COLO668 (cell line): ENCODE measurements at regions not wholly inside any gene's neighbourhood (a gene's known extent, or its start where the extent isn't known, plus 50 kb on each side); places are given as distances from the start of the nearest gene placed in this dataset.

Source experiments
- DNase-seq: peaks from one replicate; lab custom pipeline; 2025; ENCODE audit not compliant: unreplicated experiment; lab: John Stamatoyannopoulos, UW

DNA sequence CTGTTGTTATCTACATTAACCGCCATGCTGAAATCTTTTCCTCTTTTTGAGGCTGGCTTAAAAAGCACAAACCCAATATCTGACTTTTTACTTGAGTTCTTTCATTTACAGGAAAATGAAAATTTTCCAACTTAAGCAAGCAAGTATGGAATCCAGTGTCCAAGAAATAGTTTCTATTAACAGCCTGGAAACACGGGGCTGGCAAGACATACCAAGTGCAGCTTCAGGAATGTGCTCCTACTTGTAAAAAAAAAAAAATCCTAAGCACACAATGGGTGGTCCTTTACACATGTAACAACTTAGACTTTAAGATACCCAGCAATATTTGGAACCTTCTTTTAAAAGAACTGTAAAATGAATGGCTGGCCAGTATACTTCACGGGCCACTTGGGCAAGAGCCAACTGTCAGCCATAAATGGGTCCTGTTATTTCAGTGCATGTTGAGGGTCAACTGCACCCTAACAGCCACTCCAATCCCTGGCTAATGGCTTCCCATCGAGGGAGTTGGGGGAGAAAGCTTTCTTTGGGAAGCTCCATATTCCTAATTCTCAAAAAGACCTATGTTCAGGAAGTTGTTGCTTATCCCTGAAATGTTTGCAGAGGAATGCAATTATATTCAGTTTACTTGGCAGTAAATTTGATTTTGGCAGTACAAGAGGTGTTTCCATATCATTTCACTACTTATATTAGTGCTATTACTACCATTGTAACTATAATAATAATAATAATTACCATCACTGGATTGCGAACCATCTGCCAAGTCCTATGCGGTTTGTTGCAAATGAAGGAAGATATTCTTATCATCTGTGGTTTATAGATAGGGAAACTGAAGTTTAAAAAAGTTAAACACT, 236.4 kb upstream of the TMEM72 start:
- no peak for DNase-seq

DNA sequence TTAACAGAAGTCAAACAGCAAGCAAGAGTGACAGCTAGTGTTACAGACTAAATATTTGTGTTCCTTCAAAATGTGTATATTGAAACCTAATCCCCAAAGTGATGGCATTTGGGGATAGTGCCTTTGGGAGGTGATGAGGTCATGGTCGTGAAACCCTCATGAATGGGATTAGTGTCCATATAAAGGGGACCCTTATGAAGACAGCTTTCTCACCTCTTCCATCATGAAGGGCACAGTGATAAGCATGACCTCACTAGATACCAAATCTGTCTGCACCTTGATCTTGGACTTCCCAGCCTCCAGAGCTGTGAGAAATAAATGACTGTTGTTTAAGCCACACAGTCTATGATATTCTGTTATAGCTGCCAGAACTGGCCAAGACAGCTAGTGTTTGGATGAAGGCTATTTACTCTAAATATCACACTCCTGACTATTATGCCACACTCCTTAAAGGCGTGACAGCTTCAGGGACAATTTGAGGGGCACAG, 235.7 kb upstream of the TMEM72 start:
- DNase-seq = no peak

DNA sequence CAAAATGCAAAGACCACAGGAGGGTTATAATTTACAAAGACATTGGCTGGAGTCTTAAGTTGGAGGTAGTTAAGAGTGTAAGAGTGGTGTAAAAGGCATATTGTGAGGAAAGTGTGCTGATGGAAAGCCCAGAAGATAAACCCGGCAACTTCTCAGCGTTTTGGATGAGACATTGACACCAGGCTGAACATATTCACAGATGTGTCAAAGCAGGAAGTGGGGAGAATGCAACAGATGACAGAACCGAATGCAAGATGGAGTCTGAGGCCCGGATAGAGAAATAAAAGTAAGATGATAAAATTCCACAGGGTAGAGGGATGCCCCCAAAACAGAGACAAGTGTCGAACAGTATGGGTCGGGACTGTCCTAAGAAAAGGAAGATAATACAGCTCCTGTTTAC, 230.4 kb upstream of the TMEM72 start:
- DNase-seq = no peak

DNA sequence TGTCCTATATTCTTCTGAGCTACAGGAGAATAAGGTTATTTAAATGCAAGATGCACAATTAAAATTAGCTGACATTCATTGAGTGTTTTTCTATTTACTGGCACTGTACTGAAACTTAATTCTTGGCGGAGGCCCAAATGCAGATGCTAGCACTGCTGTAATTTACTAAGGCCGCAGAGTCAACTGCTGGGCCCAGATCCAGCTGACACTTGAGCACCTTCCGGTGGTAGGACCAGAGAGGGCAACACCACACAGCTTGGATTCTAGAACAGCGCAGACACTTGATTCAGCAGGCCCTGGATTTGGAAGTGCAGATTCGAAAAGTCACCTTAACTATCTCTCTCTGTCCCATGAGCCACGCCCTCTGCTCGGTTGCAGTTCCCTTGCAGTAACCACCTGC, 228.6 kb upstream of the TMEM72 start:
- DNase-seq = no peak

GRCh38 chr10:44684661-44685060, 226.5 kb upstream of the TMEM72 start:
- DNase-seq = no peak

GRCh38 chr10:44685220-44685619, 225.9 kb upstream of the TMEM72 start:
- DNase-seq = no peak

DNA sequence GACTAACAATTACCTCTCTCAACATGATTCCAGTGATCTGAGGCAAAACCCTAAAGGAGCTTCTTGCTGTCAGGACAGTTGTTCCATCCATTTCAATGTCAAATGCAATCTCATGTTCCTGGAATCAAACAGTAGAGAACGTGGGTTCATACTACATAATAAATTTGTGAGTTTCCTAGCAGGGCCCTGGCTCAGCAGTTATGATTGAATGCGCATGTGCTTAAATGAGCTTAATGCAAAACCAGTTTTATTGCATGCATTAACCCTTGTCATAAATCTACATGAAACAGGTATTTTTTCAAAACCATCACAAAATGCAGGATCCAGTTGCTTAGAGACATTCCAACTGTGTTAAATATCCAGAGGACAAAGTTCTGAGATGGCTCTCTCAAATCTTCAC, 225.4 kb upstream of the TMEM72 start:
- no peak for DNase-seq

GRCh38 chr10:44689368-44689767, 221.8 kb upstream of the TMEM72 start:
- no peak for DNase-seq

DNA sequence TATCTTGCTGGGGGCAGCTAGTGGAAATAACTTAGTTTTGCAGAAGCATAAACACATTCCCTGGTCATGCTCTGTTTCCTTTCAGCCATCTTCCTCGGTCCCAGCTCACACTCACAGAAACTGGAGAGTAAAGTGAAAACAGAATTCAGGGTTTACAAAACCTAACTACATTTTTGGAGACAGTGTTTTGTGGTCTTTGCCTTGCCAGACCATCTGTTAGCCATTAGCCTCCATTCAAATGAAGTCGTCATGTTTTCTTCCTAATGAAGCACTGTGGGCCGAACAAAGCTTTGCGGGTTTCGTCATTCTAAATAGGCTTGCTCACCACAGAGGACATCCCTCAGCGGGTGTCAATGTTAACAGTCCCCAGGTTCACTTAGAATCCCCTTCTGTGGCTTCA, 214.6 kb upstream of the TMEM72 start:
- DNase-seq = no peak

GRCh38 chr10:44697116-44697515, 214.0 kb upstream of the TMEM72 start:
- no peak for DNase-seq

DNA sequence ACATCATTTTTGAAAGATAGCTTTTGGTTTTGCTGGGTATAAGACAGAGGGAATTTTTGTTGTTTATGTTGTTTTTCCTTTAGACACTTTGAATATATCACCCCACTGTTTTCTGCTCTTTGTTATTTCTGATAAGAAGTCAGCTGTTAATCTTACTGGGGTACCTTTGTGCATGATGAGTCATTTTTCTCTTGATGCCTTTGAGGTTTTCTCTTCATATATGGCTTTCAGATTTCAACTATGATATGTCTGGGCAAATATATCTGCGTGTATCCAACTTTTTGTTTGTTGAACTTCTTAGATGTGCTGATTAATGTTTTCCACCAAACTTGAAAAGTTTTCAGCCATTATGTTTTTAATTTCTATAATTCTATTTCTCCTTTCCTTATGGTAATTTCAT, 208.6 kb upstream of the TMEM72 start:
- DNase-seq = no peak

DNA sequence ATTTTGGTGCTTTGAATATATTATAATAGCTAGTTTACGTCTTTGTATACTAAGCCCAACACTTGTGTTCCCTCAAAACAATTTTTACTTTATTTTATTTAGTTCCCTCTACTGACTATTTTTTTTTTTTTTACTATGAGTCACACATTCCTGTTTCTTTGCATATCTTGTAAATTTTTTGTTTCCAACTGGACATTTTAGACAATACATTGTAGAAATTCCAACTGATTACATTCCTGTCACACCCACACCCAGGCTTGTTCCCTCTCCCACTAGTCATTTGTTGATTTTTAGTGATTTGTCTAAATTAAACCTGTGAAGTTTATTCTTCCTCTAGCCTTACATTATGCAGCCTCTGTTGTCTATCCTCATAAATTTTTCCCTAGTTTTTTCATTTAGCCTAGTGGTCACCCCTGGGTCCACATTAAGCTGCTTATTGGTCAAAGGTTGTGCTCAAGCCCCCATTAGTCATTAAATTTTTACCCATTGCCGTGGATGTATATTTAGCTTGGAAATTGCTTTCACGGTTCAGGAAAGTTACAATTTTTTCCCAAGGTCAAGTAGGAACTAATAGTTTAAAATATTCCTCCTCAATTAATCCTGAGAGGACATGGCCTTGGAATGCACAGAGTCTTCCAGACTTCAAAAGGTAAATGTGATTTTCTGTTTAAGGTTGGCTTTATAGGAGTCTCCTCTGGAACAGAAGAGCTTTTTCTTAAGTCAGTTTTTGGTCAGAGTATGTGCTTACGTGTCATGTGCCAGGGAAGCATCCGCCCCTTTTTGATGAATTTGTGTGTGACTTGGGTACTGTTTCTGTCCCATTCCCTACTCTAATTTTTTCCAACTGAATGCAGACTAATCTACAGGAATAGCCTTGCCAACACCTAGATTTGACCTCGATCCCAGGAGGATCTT, 207.6 kb upstream of the TMEM72 start:
- no peak for DNase-seq

- DNase-seq = no peak
Observed at GRCh38 chr10:44704616-44705015, 206.5 kb upstream of the TMEM72 start.

GRCh38 chr10:44706745-44707144, 204.4 kb upstream of the TMEM72 start:
- DNase-seq = no peak

- no peak for DNase-seq
Observed at GRCh38 chr10:44713307-44713706, 197.8 kb upstream of the TMEM72 start.

DNA sequence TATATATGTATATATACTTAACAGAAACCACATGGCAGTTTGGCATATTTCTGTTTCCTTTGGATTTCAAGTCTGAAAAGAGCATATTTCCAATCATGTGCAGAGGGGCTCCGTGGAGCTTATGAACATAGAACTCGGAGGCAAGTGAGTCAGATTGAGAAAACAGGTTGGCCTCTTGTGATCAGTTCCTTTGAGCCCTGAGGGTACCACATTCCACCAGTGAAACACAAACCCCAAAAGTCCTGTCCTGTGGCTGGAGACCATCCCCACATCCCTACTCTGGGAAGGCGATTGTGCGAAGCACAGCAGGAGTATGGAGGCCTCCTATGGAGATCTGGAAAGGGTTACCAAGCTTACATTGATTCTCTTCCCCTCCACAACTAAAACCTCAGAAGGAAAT, 196.7 kb upstream of the TMEM72 start:
- no peak for DNase-seq

DNA sequence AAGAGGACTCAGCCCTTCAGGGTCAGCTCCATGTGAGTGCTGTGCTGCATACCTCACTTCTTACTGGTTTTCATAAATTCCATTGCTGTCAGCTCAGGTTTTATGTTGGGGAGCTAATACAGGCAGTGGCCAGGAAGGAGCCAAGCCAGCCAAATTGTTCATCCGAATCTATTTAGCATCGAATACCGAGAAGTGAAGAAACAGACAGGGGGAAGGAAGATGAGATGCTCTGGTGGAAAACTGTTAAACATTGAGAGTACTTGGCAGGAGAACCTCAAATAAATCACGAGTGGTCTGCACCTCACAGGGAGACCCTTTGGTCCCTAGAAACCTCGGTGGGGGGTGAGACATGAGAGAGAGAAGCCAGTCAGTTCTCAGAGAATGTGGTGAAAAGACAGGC, 196.0 kb upstream of the TMEM72 start:
- DNase-seq = no peak

DNA sequence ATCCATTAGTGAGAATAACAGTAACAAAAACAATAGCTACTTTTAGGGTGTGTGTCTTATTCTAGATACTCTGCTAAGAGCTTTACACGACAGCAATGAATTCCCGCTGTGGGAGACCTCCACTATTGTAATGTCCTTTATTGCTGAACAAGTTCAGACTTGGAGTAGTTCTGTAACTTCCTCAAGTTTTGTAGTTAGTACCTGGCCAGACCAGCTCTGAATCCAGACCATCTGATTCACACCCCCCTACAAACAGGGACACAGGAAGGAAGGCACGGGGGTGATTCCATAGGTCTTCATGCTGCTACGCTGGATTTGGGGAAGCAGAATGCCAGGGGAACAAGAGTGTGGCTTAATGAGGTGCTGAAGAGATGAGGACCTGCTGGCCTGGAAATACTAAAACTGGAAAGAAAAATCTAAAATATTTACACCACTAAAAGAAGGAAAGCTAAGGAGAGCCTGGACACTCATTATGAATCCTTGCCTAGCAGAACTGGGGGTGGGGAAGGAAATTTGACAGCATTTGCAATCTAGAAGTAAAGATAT, 194.6 kb upstream of the TMEM72 start:
- DNase-seq = no peak

DNA sequence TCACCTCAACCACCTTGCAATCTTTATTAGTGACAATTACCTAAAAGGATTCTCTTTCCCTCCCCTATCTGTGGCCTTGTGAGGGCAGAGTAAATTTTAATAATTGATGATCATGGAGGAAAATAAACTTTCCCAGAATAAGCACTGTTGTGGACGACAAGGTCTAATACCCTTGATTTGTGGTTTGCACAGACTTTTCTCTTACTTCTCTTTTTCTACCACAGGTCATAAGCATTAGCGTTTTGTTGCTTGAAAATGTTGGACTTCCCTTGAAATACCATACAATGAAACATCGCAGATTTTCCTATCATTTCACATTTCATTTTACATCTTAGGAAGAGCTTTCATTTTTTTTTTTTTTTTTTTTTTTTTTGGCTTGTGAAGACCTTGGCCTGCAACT, 188.1 kb upstream of the TMEM72 start:
- no peak for DNase-seq

DNA sequence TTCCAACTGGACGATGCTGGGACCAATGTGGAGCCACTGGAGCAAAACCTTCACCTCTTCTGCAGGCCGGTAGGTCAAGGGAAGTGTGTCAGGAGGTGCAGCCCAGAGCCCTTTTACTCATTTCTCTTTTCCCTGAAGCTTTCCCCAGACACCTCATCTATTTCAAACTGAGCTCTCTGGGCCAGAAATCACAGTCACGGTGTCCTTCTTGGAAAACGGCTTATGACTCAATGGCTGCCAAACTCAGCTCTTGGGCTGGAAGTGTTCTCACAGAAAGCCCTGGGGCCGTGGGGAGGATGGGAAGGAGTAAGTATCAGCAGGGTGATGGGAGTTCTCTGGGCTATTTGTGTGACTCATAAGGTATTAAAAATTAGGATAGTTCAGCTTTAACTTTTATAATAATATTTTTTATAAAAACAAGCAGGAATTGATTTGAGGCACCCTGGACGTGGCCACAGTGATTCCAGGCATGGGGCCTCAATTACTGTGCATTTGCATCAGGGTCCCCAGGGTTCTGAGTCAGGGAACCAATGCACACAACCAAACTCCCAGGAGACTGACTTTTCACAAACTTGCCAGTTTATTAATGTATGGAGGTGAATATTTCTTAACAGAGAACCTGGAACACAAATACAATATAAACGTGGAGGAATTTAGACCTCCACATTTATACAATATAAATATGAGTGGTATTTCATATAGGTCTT, 187.4 kb upstream of the TMEM72 start:
- DNase-seq = no peak
